Peyer's patch (tissue), 4 donors: ENCODE measurements at regions not wholly inside any gene's neighbourhood (a gene's known extent, or its start where the extent isn't known, plus 50 kb on each side); places are given as distances from the start of the nearest gene placed in this dataset.

ENCODE experiments used
- POLR2A ChIP-seq, 2 donors: fragments of 450-650 bp; IDR thresholded peaks; one replicate each; pipeline ENCODE4 v1.5.1; 2017; ENCODE audit warnings: antibody characterized with exemption in 2 of 2, mild to moderate bottlenecking in 2 of 2, moderate library complexity in 2 of 2
- TF ChIP-seq, protein P1 (sequence below), 6 experiments: fragments of 450-650 bp in 4 of 6; fragments of 200-600 bp in 2 of 6; sonication (generic) in 1 of 6; IDR thresholded peaks; one replicate each; pipeline ENCODE4 v1.5.1; 2017 to 2019; ENCODE audit warnings: antibody characterized with exemption in 6 of 6, mild to moderate bottlenecking in 3 of 6, moderate library complexity in 1 of 6

DNA sequence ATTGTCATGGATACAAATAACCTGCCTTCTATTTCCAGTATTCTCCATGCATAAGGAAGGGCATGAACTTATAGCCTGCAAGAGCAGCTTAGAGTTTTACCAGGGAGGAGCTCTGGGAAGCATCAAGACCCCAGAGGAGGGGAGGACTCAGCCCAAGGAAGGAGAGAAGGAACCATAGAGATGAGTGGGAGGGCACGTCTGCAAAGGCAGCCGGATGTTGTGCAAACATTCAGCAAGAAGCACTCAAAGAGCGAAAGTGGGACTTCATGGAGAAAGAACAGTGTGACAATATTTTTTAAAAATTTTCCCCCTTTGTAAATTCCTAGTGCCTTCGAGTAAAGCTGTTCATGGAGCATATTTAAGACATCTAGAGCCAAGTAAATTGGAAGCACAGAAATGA lies 270.1 kb upstream of the PTGER4 start:
- TF ChIP-seq, protein P1, sequence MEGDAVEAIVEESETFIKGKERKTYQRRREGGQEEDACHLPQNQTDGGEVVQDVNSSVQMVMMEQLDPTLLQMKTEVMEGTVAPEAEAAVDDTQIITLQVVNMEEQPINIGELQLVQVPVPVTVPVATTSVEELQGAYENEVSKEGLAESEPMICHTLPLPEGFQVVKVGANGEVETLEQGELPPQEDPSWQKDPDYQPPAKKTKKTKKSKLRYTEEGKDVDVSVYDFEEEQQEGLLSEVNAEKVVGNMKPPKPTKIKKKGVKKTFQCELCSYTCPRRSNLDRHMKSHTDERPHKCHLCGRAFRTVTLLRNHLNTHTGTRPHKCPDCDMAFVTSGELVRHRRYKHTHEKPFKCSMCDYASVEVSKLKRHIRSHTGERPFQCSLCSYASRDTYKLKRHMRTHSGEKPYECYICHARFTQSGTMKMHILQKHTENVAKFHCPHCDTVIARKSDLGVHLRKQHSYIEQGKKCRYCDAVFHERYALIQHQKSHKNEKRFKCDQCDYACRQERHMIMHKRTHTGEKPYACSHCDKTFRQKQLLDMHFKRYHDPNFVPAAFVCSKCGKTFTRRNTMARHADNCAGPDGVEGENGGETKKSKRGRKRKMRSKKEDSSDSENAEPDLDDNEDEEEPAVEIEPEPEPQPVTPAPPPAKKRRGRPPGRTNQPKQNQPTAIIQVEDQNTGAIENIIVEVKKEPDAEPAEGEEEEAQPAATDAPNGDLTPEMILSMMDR (IDR thresholded peaks at IDR 0.05) = no peak
- TF ChIP-seq POLR2A (IDR thresholded peaks at IDR 0.05) = no peak
